ENCODE measurements at regions not wholly inside any gene's neighbourhood (a gene's known extent, or its start where the extent isn't known, plus 50 kb on each side); places are given as distances from the start of the nearest gene placed in this dataset.

GRCh38 chr1:94350350-94350924 is 67.8 kb upstream of the ABCD3 start:
- no peaks in the 10 kb centered on the region for H3K9me3 Mint-ChIP-seq
- no peaks in the 10 kb centered on the region for H3K4me1 Mint-ChIP-seq
- ATAC-seq (no peak), DNase-seq (ENCODE audit: low spot score) (no peak)
- no peak overlapping the region for H3K27ac Mint-ChIP-seq
- H3K4me3 Mint-ChIP-seq: no peak overlapping the region
- ChIA-PET CTCF (no interaction called here), POLR2A (no interaction called here)
- TF ChIP-seq GRHL2 (CRISPR knock-in tag; IDR thresholded peaks at IDR 0.05; ENCODE audit: insufficient replicate concordance, severe bottlenecking) (no peak), CTCF (IDR thresholded peaks at IDR 0.05) (no peak), TEAD1 (CRISPR knock-in tag; IDR thresholded peaks at IDR 0.05) (no peak), E2F5 (CRISPR knock-in tag; IDR thresholded peaks at IDR 0.05) (no peak), ZNF317 (CRISPR knock-in tag; IDR thresholded peaks at IDR 0.05; ENCODE audit: borderline replicate concordance, low read depth) (no peak), ETV6 (CRISPR knock-in tag; IDR thresholded peaks at IDR 0.05) (no peak), ZNF232 (CRISPR knock-in tag; IDR thresholded peaks at IDR 0.05) (no peak), STAT6 (CRISPR knock-in tag; conservative IDR thresholded peaks at IDR 0.05; ENCODE audit: low read depth) (no peak), SMAD3 (CRISPR knock-in tag; IDR thresholded peaks at IDR 0.05; ENCODE audit: borderline replicate concordance) (no peak), ESRRA (CRISPR knock-in tag; IDR thresholded peaks at IDR 0.05; ENCODE audit: borderline replicate concordance) (no peak), AR (CRISPR knock-in tag; IDR thresholded peaks at IDR 0.05) (no peak)
- H3K36me3 Mint-ChIP-seq: no peaks in the 10 kb centered on the region
- peaks cover 7% of the 10 kb centered on the region for H3K27me3 Mint-ChIP-seq (ENCODE audit: low read depth)

GRCh38 chr1:94349853-94350252 is 68.3 kb upstream of the ABCD3 start:
- DNase-seq (ENCODE audit: low spot score) (no peak), ATAC-seq (no peak)
- H3K9me3 Mint-ChIP-seq: no peaks in the 10 kb centered on the region
- no peaks in the 10 kb centered on the region for H3K36me3 Mint-ChIP-seq
- H3K4me3 Mint-ChIP-seq: no peak overlapping the region
- H3K4me1 Mint-ChIP-seq: no peaks in the 10 kb centered on the region
- peaks cover 7% of the 10 kb centered on the region for H3K27me3 Mint-ChIP-seq (ENCODE audit: low read depth)
- ChIA-PET POLR2A (no interaction called here), CTCF (interaction anchor here (0.6 kb wide), 1 partner anchor 616 kb away, joined by 3 read pairs; no protein-coding TSS in a partner anchor)
- no peak overlapping the region for H3K27ac Mint-ChIP-seq
- TF ChIP-seq MXD4 (CRISPR knock-in tag; IDR thresholded peaks at IDR 0.05; ENCODE audit: borderline replicate concordance) (no peak), ETV6 (CRISPR knock-in tag; IDR thresholded peaks at IDR 0.05) (no peak), CREB1 (CRISPR knock-in tag; IDR thresholded peaks at IDR 0.05) (no peak), ZNF263 (CRISPR knock-in tag; IDR thresholded peaks at IDR 0.05; ENCODE audit: low read depth) (no peak), ARID4B (CRISPR knock-in tag; IDR thresholded peaks at IDR 0.05; ENCODE audit: borderline replicate concordance) (no peak), GTF2I (CRISPR knock-in tag; conservative IDR thresholded peaks at IDR 0.05) (no peak), E2F4 (CRISPR knock-in tag; IDR thresholded peaks at IDR 0.05; ENCODE audit: borderline replicate concordance, low read depth) (no peak), PREB (CRISPR knock-in tag; IDR thresholded peaks at IDR 0.05; ENCODE audit: borderline replicate concordance) (no peak), GABPB1 (CRISPR knock-in tag; IDR thresholded peaks at IDR 0.05) (no peak)
